ENCODE measurements at regions not wholly inside any gene's neighbourhood (a gene's known extent, or its start where the extent isn't known, plus 50 kb on each side); places are given as distances from the start of the nearest gene placed in this dataset.

DNA sequence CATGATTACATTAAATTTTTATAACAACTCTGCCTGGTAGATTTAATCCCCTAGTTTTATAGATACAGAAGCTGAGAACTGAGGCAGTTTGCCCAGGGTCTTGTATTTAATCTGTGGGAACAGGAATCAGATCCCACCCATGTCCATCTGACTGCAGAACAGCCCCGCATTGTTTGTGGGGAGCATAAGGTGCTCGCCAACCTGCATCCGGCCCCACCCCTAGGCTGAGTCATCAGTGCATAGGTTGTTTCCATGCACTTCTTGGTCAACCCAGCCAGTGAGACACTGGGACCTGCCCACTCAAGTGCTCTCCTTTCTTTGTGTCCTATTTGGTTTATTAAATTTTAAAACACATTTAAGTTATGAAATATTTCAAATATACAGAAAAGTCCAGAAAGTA lies 266.2 kb downstream of the OPA1 start:
- Histone ChIP-seq H3K27me3 (ENCODE audit: control insufficient read depth, insufficient read depth, low read length) (no peaks in the 10 kb centered on the region), H3K36me3 (ENCODE audit: control insufficient read depth, insufficient read depth, low read length) (no peaks in the 10 kb centered on the region), H3K4me3 (ENCODE audit: low read depth, low read length) (no peak overlapping the region)
- DNase-seq (ENCODE audit: low read depth), result no peak
- TF ChIP-seq, protein P1, sequence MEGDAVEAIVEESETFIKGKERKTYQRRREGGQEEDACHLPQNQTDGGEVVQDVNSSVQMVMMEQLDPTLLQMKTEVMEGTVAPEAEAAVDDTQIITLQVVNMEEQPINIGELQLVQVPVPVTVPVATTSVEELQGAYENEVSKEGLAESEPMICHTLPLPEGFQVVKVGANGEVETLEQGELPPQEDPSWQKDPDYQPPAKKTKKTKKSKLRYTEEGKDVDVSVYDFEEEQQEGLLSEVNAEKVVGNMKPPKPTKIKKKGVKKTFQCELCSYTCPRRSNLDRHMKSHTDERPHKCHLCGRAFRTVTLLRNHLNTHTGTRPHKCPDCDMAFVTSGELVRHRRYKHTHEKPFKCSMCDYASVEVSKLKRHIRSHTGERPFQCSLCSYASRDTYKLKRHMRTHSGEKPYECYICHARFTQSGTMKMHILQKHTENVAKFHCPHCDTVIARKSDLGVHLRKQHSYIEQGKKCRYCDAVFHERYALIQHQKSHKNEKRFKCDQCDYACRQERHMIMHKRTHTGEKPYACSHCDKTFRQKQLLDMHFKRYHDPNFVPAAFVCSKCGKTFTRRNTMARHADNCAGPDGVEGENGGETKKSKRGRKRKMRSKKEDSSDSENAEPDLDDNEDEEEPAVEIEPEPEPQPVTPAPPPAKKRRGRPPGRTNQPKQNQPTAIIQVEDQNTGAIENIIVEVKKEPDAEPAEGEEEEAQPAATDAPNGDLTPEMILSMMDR (IDR thresholded peaks at IDR 0.05; ENCODE audit: insufficient read depth, low read length, poor library complexity, severe bottlenecking), result no peak

DNA sequence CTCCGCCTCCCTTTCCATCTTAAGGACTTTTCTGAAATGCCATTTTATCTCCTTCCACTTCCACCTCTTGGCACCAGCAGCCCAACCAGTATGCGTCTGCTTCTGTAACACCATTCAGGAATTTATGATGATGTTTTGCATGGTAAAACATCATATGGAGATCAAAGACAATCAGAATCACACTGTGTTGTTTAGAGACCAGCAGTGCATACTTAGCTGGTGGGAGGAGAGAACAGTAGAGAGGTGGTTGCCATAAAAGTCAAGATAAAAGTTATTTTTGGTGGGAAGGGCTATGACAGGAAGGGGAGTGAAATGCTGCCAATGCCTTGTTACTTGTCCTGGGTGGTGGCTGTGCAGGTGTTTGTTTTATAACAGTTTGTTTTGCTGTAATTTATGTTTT lies 268.0 kb downstream of the OPA1 start:
- TF ChIP-seq, protein P1 (IDR thresholded peaks at IDR 0.05; ENCODE audit: insufficient read depth, low read length, poor library complexity, severe bottlenecking), result no peak
- Histone ChIP-seq H3K36me3 (ENCODE audit: control insufficient read depth, insufficient read depth, low read length) (no peaks in the 10 kb centered on the region), H3K27me3 (ENCODE audit: control insufficient read depth, insufficient read depth, low read length) (no peaks in the 10 kb centered on the region), H3K4me3 (ENCODE audit: low read depth, low read length) (no peak overlapping the region)
- no peak for DNase-seq (ENCODE audit: low read depth)

GRCh38 chr3:193862843-193863242 lies 269.8 kb downstream of the OPA1 start:
- TF ChIP-seq, protein P1 (IDR thresholded peaks at IDR 0.05; ENCODE audit: insufficient read depth, low read length, poor library complexity, severe bottlenecking), result no peak
- no peak for DNase-seq (ENCODE audit: low read depth)
- no peaks in the 10 kb centered on the region for H3K27me3 ChIP-seq (ENCODE audit: control insufficient read depth, insufficient read depth, low read length)
- H3K36me3 ChIP-seq (ENCODE audit: control insufficient read depth, insufficient read depth, low read length), result no peaks in the 10 kb centered on the region
- H3K4me3 ChIP-seq (ENCODE audit: low read depth, low read length), result no peak overlapping the region

GRCh38 chr3:193863657-193864357 lies 270.8 kb downstream of the OPA1 start:
- TF ChIP-seq, protein P1 (IDR thresholded peaks at IDR 0.05; ENCODE audit: insufficient read depth, low read length, poor library complexity, severe bottlenecking), result no peak
- Histone ChIP-seq H3K36me3 (ENCODE audit: control insufficient read depth, insufficient read depth, low read length) (no peaks in the 10 kb centered on the region), H3K4me3 (ENCODE audit: low read depth, low read length) (no peak overlapping the region), H3K27me3 (ENCODE audit: control insufficient read depth, insufficient read depth, low read length) (no peaks in the 10 kb centered on the region)
- DNase-seq (ENCODE audit: low read depth), result no peak

DNA sequence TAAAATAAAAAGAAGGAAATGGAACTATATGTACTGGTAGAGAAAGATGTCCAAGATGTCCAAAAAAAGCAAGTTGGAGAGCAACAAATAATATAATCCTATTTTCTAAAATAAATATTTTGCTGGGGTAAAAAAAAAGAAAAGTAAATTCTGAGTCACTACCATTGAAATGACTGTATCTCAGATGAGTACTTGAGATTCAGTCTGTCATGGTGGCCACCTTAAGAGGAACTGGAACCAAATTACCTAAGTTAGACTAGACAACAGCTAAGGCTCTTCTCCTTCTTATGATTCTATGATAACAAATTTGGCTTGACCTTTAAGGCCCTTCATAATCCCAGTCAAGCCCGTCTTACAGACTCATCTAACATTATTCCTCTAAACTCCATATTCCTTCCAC lies 270.6 kb upstream of the HES1 start:
- Histone ChIP-seq H3K4me3 (ENCODE audit: low read depth, low read length) (no peak overlapping the region), H3K36me3 (ENCODE audit: control insufficient read depth, insufficient read depth, low read length) (no peaks in the 10 kb centered on the region), H3K27me3 (ENCODE audit: control insufficient read depth, insufficient read depth, low read length) (no peaks in the 10 kb centered on the region)
- TF ChIP-seq, protein P1 (IDR thresholded peaks at IDR 0.05; ENCODE audit: insufficient read depth, low read length, poor library complexity, severe bottlenecking), result no peak
- DNase-seq (ENCODE audit: low read depth), result no peak

DNA sequence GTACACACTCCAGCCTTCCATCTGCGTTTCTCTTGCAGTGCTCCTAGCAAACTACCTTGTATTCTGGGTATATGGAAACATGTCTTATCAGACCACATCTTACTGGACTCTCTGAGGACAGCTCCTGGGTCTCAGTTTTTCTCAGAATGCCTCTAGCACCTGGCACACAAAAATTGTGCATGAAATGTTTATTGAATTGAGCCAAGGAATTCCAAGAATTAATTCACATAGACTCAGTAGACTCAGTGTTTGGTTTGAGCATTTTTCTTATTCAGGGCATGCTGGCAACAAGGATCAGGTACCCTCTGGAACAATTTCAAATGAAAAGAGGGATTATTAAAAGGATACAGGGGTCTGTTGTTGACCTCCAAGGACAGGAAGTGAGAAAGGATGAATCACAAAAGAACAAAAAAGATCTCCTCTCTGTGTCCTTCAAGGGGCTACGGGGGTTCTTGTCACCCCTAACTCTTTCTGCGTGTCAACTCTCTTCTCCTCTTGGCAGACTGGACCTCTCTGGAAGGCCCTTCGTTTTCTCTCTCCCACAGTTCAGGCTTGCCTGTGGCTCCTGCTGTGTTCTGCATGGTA lies 270.0 kb upstream of the HES1 start:
- H3K27me3 ChIP-seq (ENCODE audit: control insufficient read depth, insufficient read depth, low read length), result no peaks in the 10 kb centered on the region
- TF ChIP-seq, protein P1 (IDR thresholded peaks at IDR 0.05; ENCODE audit: insufficient read depth, low read length, poor library complexity, severe bottlenecking), result no peak
- no peak for DNase-seq (ENCODE audit: low read depth)
- H3K4me3 ChIP-seq (ENCODE audit: low read depth, low read length), result no peak overlapping the region
- H3K36me3 ChIP-seq (ENCODE audit: control insufficient read depth, insufficient read depth, low read length), result no peaks in the 10 kb centered on the region
